ENCODE measurements at regions not wholly inside any gene's neighbourhood (a gene's known extent, or its start where the extent isn't known, plus 50 kb on each side); places are given as distances from the start of the nearest gene placed in this dataset.

GRCh38 chr18:40046596-40046995 lies 1908.4 kb upstream of the PIK3C3 start:
- Histone ChIP-seq H3K4me1 (ENCODE audit: control insufficient read depth in 4 of 4, insufficient read depth in 4 of 4, low read length in 3 of 4) (no peaks in the 10 kb centered on the region), H3K27ac (ENCODE audit: low read depth in 1 of 2, low read length in 2 of 2) (no peak overlapping the region), H3K9me3 (ENCODE audit: control insufficient read depth in 4 of 4, low read length in 3 of 4) (no peaks in the 10 kb centered on the region), H3K36me3 (ENCODE audit: control insufficient read depth in 4 of 4, insufficient read depth in 3 of 4, low read depth in 1 of 4, low read length in 3 of 4) (no peaks in the 10 kb centered on the region), H3K9ac (ENCODE audit: low read depth in 1 of 2, low read length in 2 of 2) (no peak overlapping the region), H3K27me3 (ENCODE audit: control insufficient read depth in 4 of 4, insufficient read depth in 4 of 4, low read length in 3 of 4) (no peaks in the 10 kb centered on the region), H3K4me3 (ENCODE audit: low read depth in 1 of 3, low read length in 3 of 3) (no peak overlapping the region)
- 66% methylated on average over 3 of the region's 3 CpGs for WGBS
- TF ChIP-seq ATF3 (IDR thresholded peaks at IDR 0.05) = no peak
- no peak for TF ChIP-seq JUND (IDR thresholded peaks at IDR 0.05)
- no peak for TF ChIP-seq FOXA2 (IDR thresholded peaks at IDR 0.05)
- no peak for TF ChIP-seq FOXA1 (IDR thresholded peaks at IDR 0.05)
- TF ChIP-seq CTCF (IDR thresholded peaks at IDR 0.05; ENCODE audit: low read depth, low read length, missing input control) = no peak
- no peak for TF ChIP-seq RAD21 (IDR thresholded peaks at IDR 0.05)
- TF ChIP-seq TAF1 (conservative IDR thresholded peaks at IDR 0.05) = no peak
- no peak for TF ChIP-seq MAX (IDR thresholded peaks at IDR 0.05)
- TF ChIP-seq RXRA (IDR thresholded peaks at IDR 0.05) = no peak
- no peak for DNase-seq (ENCODE audit: low spot score)

DNA sequence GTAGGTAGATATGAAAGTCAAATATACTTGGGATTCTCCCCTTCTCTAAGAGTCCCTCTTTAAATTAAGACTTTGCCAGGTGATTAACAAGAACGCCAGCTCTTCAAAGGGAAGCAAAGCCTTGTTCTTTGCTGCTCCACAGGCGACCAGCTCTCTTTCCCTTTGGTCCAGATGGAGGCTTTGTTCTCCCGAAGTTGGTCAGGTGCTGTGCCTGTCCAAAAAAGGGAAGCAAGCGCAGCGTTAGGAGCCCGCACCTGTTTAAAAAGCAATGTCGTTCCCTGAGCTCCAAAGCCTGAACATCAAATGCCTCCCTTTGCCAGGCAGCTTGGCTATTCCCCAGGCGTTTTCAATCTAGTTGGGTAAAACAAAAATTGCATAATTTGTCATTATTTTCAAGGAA lies 1913.1 kb upstream of the PIK3C3 start:
- no peak for TF ChIP-seq HNF4G (IDR thresholded peaks at IDR 0.05)
- TF ChIP-seq MAX (IDR thresholded peaks at IDR 0.05) = no peak
- TF ChIP-seq RXRA (IDR thresholded peaks at IDR 0.05) = no peak
- TF ChIP-seq SP1 (IDR thresholded peaks at IDR 0.05) = no peak
- no peak for TF ChIP-seq FOXA1 (IDR thresholded peaks at IDR 0.05)
- no peak for TF ChIP-seq EGR1 (IDR thresholded peaks at IDR 0.05; ENCODE audit: low read depth in 2 of 2)
- no peak for TF ChIP-seq RAD21 (IDR thresholded peaks at IDR 0.05)
- TF ChIP-seq FOXA2 (IDR thresholded peaks at IDR 0.05) = no peak
- no peak for TF ChIP-seq CTCF (IDR thresholded peaks at IDR 0.05; ENCODE audit: low read depth, low read length, missing input control)
- no peak for TF ChIP-seq GABPA (IDR thresholded peaks at IDR 0.05 in 1 of 2, conservative IDR thresholded peaks at IDR 0.05 in 1 of 2)
- TF ChIP-seq YY1 (IDR thresholded peaks at IDR 0.05) = no peak
- no peak for TF ChIP-seq JUND (IDR thresholded peaks at IDR 0.05)
- H3K36me3 ChIP-seq (ENCODE audit: control insufficient read depth in 4 of 4, insufficient read depth in 3 of 4, low read depth in 1 of 4, low read length in 3 of 4) = no peaks in the 10 kb centered on the region
- no peaks in the 10 kb centered on the region for H3K27me3 ChIP-seq (ENCODE audit: control insufficient read depth in 4 of 4, insufficient read depth in 4 of 4, low read length in 3 of 4)
- H3K27ac ChIP-seq (ENCODE audit: low read depth in 1 of 2, low read length in 2 of 2) = no peak overlapping the region
- H3K4me3 ChIP-seq (ENCODE audit: low read depth in 1 of 3, low read length in 3 of 3) = no peak overlapping the region
- no peak overlapping the region for H3K9ac ChIP-seq (ENCODE audit: low read depth in 1 of 2, low read length in 2 of 2)
- DNase-seq (ENCODE audit: low spot score) = no peak
- H3K9me3 ChIP-seq (ENCODE audit: control insufficient read depth in 4 of 4, low read length in 3 of 4) = no peaks in the 10 kb centered on the region
- WGBS = 41% methylated on average over 8 of the region's 8 CpGs
- no peaks in the 10 kb centered on the region for H3K4me1 ChIP-seq (ENCODE audit: control insufficient read depth in 4 of 4, insufficient read depth in 4 of 4, low read length in 3 of 4)

DNA sequence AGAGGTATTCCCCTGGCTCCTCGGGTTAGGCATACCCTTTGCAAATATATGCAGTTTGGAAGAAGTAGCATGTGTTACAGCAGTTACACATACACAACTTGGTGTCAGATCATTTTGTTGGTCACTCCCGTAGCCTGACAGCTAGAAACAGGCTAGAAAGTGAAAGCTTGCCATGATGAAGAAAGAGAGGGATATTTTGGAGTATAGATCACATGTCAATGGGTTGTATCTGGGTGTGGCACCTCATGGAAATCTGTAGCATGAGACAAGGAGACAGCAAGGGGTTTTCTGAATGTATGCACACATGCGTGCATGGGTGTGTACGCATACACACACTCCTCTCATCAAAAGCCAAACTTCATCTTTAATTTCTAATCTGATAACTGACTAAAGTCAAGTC lies 1914.5 kb upstream of the PIK3C3 start:
- H3K9ac ChIP-seq (ENCODE audit: low read depth in 1 of 2, low read length in 2 of 2) = no peak overlapping the region
- H3K36me3 ChIP-seq (ENCODE audit: control insufficient read depth in 4 of 4, insufficient read depth in 3 of 4, low read depth in 1 of 4, low read length in 3 of 4) = no peaks in the 10 kb centered on the region
- no peaks in the 10 kb centered on the region for H3K27me3 ChIP-seq (ENCODE audit: control insufficient read depth in 4 of 4, insufficient read depth in 4 of 4, low read length in 3 of 4)
- H3K9me3 ChIP-seq (ENCODE audit: control insufficient read depth in 4 of 4, low read length in 3 of 4) = no peaks in the 10 kb centered on the region
- DNase-seq (ENCODE audit: low spot score) = no peak
- no peak overlapping the region for H3K27ac ChIP-seq (ENCODE audit: low read depth in 1 of 2, low read length in 2 of 2)
- no peak overlapping the region for H3K4me3 ChIP-seq (ENCODE audit: low read depth in 1 of 3, low read length in 3 of 3)
- WGBS = 66% methylated on average over 4 of the region's 4 CpGs
- no peaks in the 10 kb centered on the region for H3K4me1 ChIP-seq (ENCODE audit: control insufficient read depth in 4 of 4, insufficient read depth in 4 of 4, low read length in 3 of 4)
- no peak for TF ChIP-seq YY1 (IDR thresholded peaks at IDR 0.05)
- no peak for TF ChIP-seq RXRA (IDR thresholded peaks at IDR 0.05)
- TF ChIP-seq MAX (IDR thresholded peaks at IDR 0.05) = no peak
- no peak for TF ChIP-seq CTCF (IDR thresholded peaks at IDR 0.05; ENCODE audit: low read depth, low read length, missing input control)
- TF ChIP-seq HNF4A (conservative IDR thresholded peaks at IDR 0.05) = no peak
- TF ChIP-seq, protein P1, sequence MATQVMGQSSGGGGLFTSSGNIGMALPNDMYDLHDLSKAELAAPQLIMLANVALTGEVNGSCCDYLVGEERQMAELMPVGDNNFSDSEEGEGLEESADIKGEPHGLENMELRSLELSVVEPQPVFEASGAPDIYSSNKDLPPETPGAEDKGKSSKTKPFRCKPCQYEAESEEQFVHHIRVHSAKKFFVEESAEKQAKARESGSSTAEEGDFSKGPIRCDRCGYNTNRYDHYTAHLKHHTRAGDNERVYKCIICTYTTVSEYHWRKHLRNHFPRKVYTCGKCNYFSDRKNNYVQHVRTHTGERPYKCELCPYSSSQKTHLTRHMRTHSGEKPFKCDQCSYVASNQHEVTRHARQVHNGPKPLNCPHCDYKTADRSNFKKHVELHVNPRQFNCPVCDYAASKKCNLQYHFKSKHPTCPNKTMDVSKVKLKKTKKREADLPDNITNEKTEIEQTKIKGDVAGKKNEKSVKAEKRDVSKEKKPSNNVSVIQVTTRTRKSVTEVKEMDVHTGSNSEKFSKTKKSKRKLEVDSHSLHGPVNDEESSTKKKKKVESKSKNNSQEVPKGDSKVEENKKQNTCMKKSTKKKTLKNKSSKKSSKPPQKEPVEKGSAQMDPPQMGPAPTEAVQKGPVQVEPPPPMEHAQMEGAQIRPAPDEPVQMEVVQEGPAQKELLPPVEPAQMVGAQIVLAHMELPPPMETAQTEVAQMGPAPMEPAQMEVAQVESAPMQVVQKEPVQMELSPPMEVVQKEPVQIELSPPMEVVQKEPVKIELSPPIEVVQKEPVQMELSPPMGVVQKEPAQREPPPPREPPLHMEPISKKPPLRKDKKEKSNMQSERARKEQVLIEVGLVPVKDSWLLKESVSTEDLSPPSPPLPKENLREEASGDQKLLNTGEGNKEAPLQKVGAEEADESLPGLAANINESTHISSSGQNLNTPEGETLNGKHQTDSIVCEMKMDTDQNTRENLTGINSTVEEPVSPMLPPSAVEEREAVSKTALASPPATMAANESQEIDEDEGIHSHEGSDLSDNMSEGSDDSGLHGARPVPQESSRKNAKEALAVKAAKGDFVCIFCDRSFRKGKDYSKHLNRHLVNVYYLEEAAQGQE (IDR thresholded peaks at IDR 0.05) = no peak
- no peak for TF ChIP-seq EGR1 (IDR thresholded peaks at IDR 0.05; ENCODE audit: low read depth in 2 of 2)
- TF ChIP-seq FOXA1 (IDR thresholded peaks at IDR 0.05) = no peak
- no peak for TF ChIP-seq TAF1 (conservative IDR thresholded peaks at IDR 0.05)

All from liver (tissue), 8 donors.